ENCODE measurements at regions not wholly inside any gene's neighbourhood (a gene's known extent, or its start where the extent isn't known, plus 50 kb on each side); places are given as distances from the start of the nearest gene placed in this dataset.

DNA sequence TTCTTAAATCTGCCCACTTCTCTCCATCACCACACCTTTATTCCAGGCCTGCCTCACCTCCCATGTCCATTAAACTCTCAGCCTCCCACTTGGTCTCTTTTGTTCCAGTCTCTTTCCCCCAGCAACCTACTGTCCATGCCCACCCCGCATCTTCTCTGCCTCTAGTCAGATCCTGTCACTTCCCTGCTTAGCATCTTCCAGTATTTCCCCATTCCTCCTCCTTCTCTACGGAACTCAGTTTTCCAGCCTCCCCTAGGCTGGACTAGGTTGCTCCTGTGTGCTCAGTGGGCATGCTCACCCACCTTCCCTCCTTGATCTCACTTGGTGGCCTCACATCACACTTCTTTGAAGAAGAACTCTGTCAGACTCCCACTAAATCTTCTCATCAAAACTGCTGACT lies 179.8 kb downstream of the BAMBI start:
- no peak for TF ChIP-seq POLR2A (IDR thresholded peaks at IDR 0.05)
- TF ChIP-seq CTCF (IDR thresholded peaks at IDR 0.05): no peak

All from esophagus squamous epithelium (tissue), 4 donors.